GM10847 (cell line): ENCODE measurements at regions not wholly inside any gene's neighbourhood (a gene's known extent, or its start where the extent isn't known, plus 50 kb on each side); places are given as distances from the start of the nearest gene placed in this dataset.

Experiments
- POLR2A ChIP-seq: IDR thresholded peaks from 2 replicates; pipeline ENCODE4 v1.6.1; 2011; ENCODE audit not compliant: insufficient read length; ENCODE audit errors: extremely low read depth

GRCh38 chr10:88070080-88070880 is 206.9 kb downstream of the PTEN start:
- TF ChIP-seq POLR2A: no peak

- TF ChIP-seq POLR2A: no peak
Observed at GRCh38 chr10:88071879-88072278, 208.5 kb downstream of the PTEN start.

GRCh38 chr10:88073682-88074081 is 210.3 kb downstream of the PTEN start:
- no peak for TF ChIP-seq POLR2A

GRCh38 chr10:88074971-88075370 is 211.5 kb downstream of the PTEN start:
- TF ChIP-seq POLR2A: no peak

GRCh38 chr10:88076027-88076880 is 212.8 kb downstream of the PTEN start:
- TF ChIP-seq POLR2A: no peak

GRCh38 chr10:88077977-88078376 is 214.6 kb downstream of the PTEN start:
- TF ChIP-seq POLR2A: no peak

GRCh38 chr10:88080213-88080612 is 216.8 kb downstream of the PTEN start:
- TF ChIP-seq POLR2A: no peak

GRCh38 chr10:88081457-88082054 is 218.1 kb downstream of the PTEN start:
- no peak for TF ChIP-seq POLR2A

GRCh38 chr10:88082391-88082790 is 219.0 kb downstream of the PTEN start:
- no peak for TF ChIP-seq POLR2A

GRCh38 chr10:88082806-88083596 is 219.6 kb downstream of the PTEN start:
- TF ChIP-seq POLR2A: no peak

- no peak for TF ChIP-seq POLR2A
Observed at GRCh38 chr10:88083597-88083989, 220.2 kb downstream of the PTEN start.

- no peak for TF ChIP-seq POLR2A
Observed at GRCh38 chr10:88086187-88086960, 222.9 kb downstream of the PTEN start.

GRCh38 chr10:88088441-88089340 is 225.3 kb downstream of the PTEN start:
- TF ChIP-seq POLR2A: no peak

- TF ChIP-seq POLR2A: no peak
Observed at GRCh38 chr10:88089498-88089897, 226.1 kb downstream of the PTEN start.
